Pancreas (tissue), 10 donors: ENCODE measurements at regions not wholly inside any gene's neighbourhood (a gene's known extent, or its start where the extent isn't known, plus 50 kb on each side); places are given as distances from the start of the nearest gene placed in this dataset.

ENCODE experiments used
- ATAC-seq, 4 donors: fragments of 200-7000 bp; cut with Tn5 transposase; one replicate each; pipeline versions ENCODE4 v1.8.0 to v1.9.1; 2020; ENCODE audit warnings: mild to moderate bottlenecking in 4 of 4, moderate library complexity in 4 of 4
- DNase-seq, 6 donors: peaks; one replicate each; pipeline ENCODE4 v3.0.0-alpha.2; 2020
- FAIRE-seq: peaks from 2 replicates; lab custom pipeline; 2012; peaks lifted over from hg19 to GRCh38; lab: Jason Lieb, UNC
- H3K27ac ChIP-seq, 4 donors: fragments of 200-600 bp; sonication (generic); 1 replicate in 3 of 4; 2 replicates in 1 of 4; pipeline versions ENCODE4 v1.5.0 to v1.8.0; 2020
- H3K27me3 ChIP-seq, 4 donors: fragments of 200-600 bp; one replicate each; pipeline ENCODE4 v1.8.0; 2021
- H3K36me3 ChIP-seq, 3 donors: fragments of 200-600 bp; sonication (generic) in 1 of 3; one replicate each; pipeline versions ENCODE4 v1.5.0 to v1.8.0; 2020 to 2021
- H3K4me1 ChIP-seq, 3 donors: fragments of 200-600 bp; one replicate each; pipeline ENCODE4 v1.8.0; 2021
- H3K4me3 ChIP-seq, 4 donors: fragments of 200-600 bp; sonication (generic) in 2 of 4; one replicate each; pipeline versions ENCODE4 v1.5.0 to v1.8.0; 2020 to 2021
- H3K9me3 ChIP-seq, 4 donors: fragments of 200-600 bp; one replicate each; pipeline ENCODE4 v1.8.0; 2021
- CTCF ChIP-seq, 4 donors: fragments of 200-600 bp; sonication (generic) in 3 of 4; IDR thresholded peaks; one replicate each; pipeline versions ENCODE4 v1.5.0 to v1.8.0; 2021; ENCODE audit warnings: antibody characterized with exemption in 4 of 4
- WGBS, 2 donors: extraction: QIAGEN DNeasy Blood & Tissue Kit; methylation state at CpG; one replicate each; pipeline ENCODE4 v1.1.7; 2013; 5-methylcytosine and 5-hydroxymethylcytosine counted together
- intact Hi-C, 3 donors: fragments of 100-400 bp; cut with DNase I; formaldehyde crosslinking; loops; one replicate each; pipeline versions ENCODE4 v1.11.1 to v1.14.2; 2022
- donor health status: healthy with polysubstance abuse.
- donor health status: DM: no; HTN: no; CAD: no; lungs with moderate emphysema.
- donor health status: DM: no; HTN: no; CAD: no.
- donor health status: control.
- donor health status: control.
- donor health status: Bipolar disorder and iron deficiency.
- donor health status: DM: yes; HTN: yes; CAD: no.
- donor health status: DM: no; HTN: no; CAD: no.
- donor health status: DM: no; HTN: no; CAD: no.
- donor health status: DM: yes; HTN: yes; CAD: no.

GRCh38 chr10:3000048-3000447 is 67.3 kb upstream of the PFKP start:
- FAIRE-seq = no peak
- DNase-seq = no peak
- H3K27me3 ChIP-seq = no peaks in the 10 kb centered on the region
- no peaks in the 10 kb centered on the region for H3K4me1 ChIP-seq
- H3K27ac ChIP-seq = no peak overlapping the region
- ATAC-seq = no peak
- intact Hi-C loops = no loop called here
- H3K36me3 ChIP-seq = no peaks in the 10 kb centered on the region
- H3K9me3 ChIP-seq = no peaks in the 10 kb centered on the region
- TF ChIP-seq CTCF (IDR thresholded peaks at IDR 0.05) = no peak
- WGBS, 2 donors = 53 to 58% methylated on average over 2 of the region's 2 CpGs
- no peak overlapping the region for H3K4me3 ChIP-seq

GRCh38 chr10:2994221-2994961 is 73.0 kb upstream of the PFKP start:
- 68 to 81% methylated on average over 7 of the region's 7 CpGs for WGBS, 2 donors
- Histone ChIP-seq H3K4me3 (no peak overlapping the region), H3K36me3 (no peaks in the 10 kb centered on the region), H3K27ac (no peak overlapping the region), H3K27me3 (no peaks in the 10 kb centered on the region), H3K4me1 (no peaks in the 10 kb centered on the region), H3K9me3 (no peaks in the 10 kb centered on the region)
- TF ChIP-seq CTCF (IDR thresholded peaks at IDR 0.05) = no peak
- intact Hi-C loops = no loop called here
- no peak for FAIRE-seq
- DNase-seq = no peak
- ATAC-seq = no peak

- DNase-seq = no peak
- H3K4me1 ChIP-seq = no peaks in the 10 kb centered on the region
- no peak for ATAC-seq
- H3K9me3 ChIP-seq = no peaks in the 10 kb centered on the region
- intact Hi-C loops = no loop called here
- FAIRE-seq = no peak
- no peak for TF ChIP-seq CTCF (IDR thresholded peaks at IDR 0.05)
- H3K27me3 ChIP-seq = no peaks in the 10 kb centered on the region
- no peak overlapping the region for H3K4me3 ChIP-seq
- 83 to 88% methylated on average over 17 of the region's 17 CpGs for WGBS, 2 donors
- no peaks in the 10 kb centered on the region for H3K36me3 ChIP-seq
- no peak overlapping the region for H3K27ac ChIP-seq
Observed at GRCh38 chr10:2993636-2994035, 73.7 kb upstream of the PFKP start.

- no peak for TF ChIP-seq CTCF (IDR thresholded peaks at IDR 0.05)
- H3K4me3 ChIP-seq = no peak overlapping the region
- no peak overlapping the region for H3K27ac ChIP-seq
- ATAC-seq (no peak), DNase-seq (no peak), FAIRE-seq (no peak)
- no peaks in the 10 kb centered on the region for H3K4me1 ChIP-seq
- 73% methylated on average over 10 of the region's 10 CpGs for WGBS, 2 donors
- no peaks in the 10 kb centered on the region for H3K9me3 ChIP-seq
- intact Hi-C loops = no loop called here
- no peaks in the 10 kb centered on the region for H3K36me3 ChIP-seq
- H3K27me3 ChIP-seq = no peaks in the 10 kb centered on the region
Observed at GRCh38 chr10:2992401-2993198, 74.7 kb upstream of the PFKP start.

- H3K4me3 ChIP-seq = no peak overlapping the region
- no peaks in the 10 kb centered on the region for H3K9me3 ChIP-seq
- ATAC-seq (no peak), DNase-seq (no peak), FAIRE-seq (no peak)
- H3K36me3 ChIP-seq = no peaks in the 10 kb centered on the region
- WGBS, 2 donors = 57 to 58% methylated on average over 3 of the region's 3 CpGs
- intact Hi-C loops = no loop called here
- H3K4me1 ChIP-seq = peaks cover 0 to 5% (median 3%) of the 10 kb centered on the region in 3 donors
- no peak overlapping the region for H3K27ac ChIP-seq
- TF ChIP-seq CTCF (IDR thresholded peaks at IDR 0.05) = no peak
- no peaks in the 10 kb centered on the region for H3K27me3 ChIP-seq
Observed at GRCh38 chr10:2990764-2991163, 76.6 kb upstream of the PFKP start.
